Subcutaneous abdominal adipose tissue (tissue), 5 donors: ENCODE measurements at regions not wholly inside any gene's neighbourhood (a gene's known extent, or its start where the extent isn't known, plus 50 kb on each side); places are given as distances from the start of the nearest gene placed in this dataset.

Experiments
- H3K27ac ChIP-seq: one replicate; pipeline ENCODE4 v1.7.0; 2013; ENCODE audit warnings: low read depth, mild to moderate bottlenecking, inconsistent platforms, low read length, moderate library complexity
- H3K27me3 ChIP-seq, 5 donors: one replicate each; pipeline ENCODE4 v1.7.0; 2013; ENCODE audit warnings: low read length in 5 of 5, inconsistent platforms in 1 of 5; ENCODE audit not compliant: control insufficient read depth in 5 of 5, insufficient read depth in 4 of 5
- H3K36me3 ChIP-seq, 5 donors: one replicate each; pipeline ENCODE4 v1.7.0; 2013; ENCODE audit warnings: low read length in 5 of 5; ENCODE audit not compliant: control insufficient read depth in 5 of 5, insufficient read depth in 5 of 5
- H3K4me1 ChIP-seq, 5 donors: one replicate each; pipeline ENCODE4 v1.7.0; 2013; ENCODE audit warnings: low read length in 5 of 5, mild to moderate bottlenecking in 3 of 5, moderate library complexity in 1 of 5; ENCODE audit not compliant: control insufficient read depth in 5 of 5, insufficient read depth in 5 of 5
- H3K4me3 ChIP-seq, 5 donors: one replicate each; pipeline ENCODE4 v1.7.0; 2013; ENCODE audit warnings: low read length in 5 of 5, low read depth in 1 of 5
- H3K9ac ChIP-seq, 5 donors: one replicate each; pipeline ENCODE4 v1.7.0; 2013; ENCODE audit warnings: low read length in 5 of 5, mild to moderate bottlenecking in 4 of 5, moderate library complexity in 3 of 5
- H3K9me3 ChIP-seq, 5 donors: one replicate each; pipeline ENCODE4 v1.7.0; 2013; ENCODE audit warnings: low read length in 5 of 5; ENCODE audit not compliant: control insufficient read depth in 5 of 5
- donor health status: healthy.
- donor health status: healthy.
- donor health status: healthy.
- donor health status: healthy.
- donor health status: healthy.

DNA sequence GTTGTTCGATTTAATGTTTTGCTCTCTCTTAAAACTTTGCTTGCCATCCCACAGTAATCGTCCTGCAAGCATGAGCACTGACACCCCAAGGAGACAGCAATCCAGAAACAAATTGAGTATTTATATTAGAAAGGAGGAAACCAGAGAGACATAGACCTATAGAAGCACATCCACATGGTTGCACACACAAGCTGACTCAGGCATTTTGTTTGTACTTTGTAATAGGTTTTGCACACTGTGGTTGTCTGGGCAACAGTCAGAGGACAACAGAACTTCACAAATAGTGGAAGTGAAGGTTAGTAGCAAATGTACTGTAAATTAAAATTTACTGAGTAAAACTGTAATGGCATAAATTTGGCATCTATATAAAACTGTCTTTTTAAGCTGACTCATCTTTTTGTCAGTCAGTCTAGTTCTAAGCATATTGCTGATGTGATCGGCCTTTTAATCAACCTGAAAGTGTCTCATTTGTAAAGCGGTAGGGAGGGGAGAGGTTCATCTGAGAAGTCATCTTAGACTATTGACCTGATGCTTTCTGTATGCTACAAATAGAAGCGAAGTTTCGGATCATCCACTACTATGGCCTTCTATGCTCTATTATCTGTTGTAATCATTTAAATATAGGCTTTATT lies 1624.7 kb downstream of the ARAP2 start:
- H3K9ac ChIP-seq, result no peak overlapping the region

DNA sequence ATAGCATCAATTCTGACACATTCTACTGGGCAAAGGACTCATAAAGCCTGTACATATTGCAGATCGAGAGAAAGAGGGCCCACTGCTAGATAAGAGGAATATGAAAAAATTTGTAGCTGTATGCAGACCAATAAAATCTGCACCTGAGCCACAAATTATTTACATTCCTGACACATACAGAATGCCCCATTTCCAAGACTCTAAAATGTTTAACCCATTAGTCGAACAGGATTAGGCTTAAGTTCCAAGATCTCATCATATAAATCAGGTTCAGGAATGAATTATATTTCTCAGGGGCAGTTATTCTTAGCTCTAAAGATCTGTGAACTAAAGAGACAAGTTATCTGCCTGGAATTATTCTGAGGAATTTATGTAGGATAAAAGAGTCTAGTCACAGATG lies 1615.8 kb downstream of the ARAP2 start:
- no peak overlapping the region for H3K4me3 ChIP-seq
- no peaks in the 10 kb centered on the region for H3K27me3 ChIP-seq
- no peaks in the 10 kb centered on the region for H3K4me1 ChIP-seq
- no peak overlapping the region for H3K27ac ChIP-seq
- H3K9ac ChIP-seq, result no peak overlapping the region
- no peaks in the 10 kb centered on the region for H3K36me3 ChIP-seq
- no peaks in the 10 kb centered on the region for H3K9me3 ChIP-seq

More for the DNA sequence above, 1624.7 kb downstream of the ARAP2 start:
- Histone ChIP-seq H3K4me1 (no peaks in the 10 kb centered on the region), H3K27me3 (no peaks in the 10 kb centered on the region), H3K9me3 (no peaks in the 10 kb centered on the region), H3K4me3 (no peak overlapping the region), H3K36me3 (no peaks in the 10 kb centered on the region), H3K27ac (no peak overlapping the region)

DNA sequence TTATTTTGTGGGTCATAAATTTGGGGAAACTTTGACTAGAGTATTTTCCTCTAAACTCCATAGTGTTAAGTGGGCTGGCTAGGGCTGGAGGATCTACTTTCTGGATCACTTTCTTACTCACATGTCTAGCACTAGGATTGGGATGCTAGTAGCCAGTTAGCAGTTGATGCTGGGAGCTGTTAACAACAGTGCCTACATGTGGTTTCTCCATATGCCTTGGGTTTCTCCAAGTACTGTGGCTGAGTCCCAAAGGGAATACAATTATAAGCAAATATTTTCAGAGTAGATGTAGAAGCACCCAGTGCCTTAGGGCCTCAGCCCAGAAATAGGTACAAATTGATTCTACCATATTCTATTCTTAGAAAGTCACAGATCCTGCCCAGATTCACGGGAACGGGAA lies 1614.9 kb downstream of the ARAP2 start:
- H3K27ac ChIP-seq, result no peak overlapping the region

DNA sequence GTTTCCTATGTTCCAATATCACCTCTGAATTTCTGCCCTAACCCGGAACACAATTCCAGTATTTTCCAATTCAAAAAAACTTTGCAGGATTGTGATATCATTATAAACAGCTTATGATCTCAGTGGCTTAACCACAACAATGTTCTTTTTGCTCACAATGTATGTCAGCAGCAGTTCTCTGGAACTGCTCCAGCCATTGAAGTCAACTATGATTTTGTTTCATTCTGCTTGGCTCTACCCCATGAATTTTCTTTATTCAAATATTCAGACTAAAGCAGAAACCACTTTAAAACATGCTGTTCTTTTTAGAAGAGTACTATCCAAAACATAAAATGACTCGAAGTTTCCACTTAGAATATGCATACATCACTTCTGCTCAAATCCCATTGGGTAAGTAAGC lies 1611.1 kb downstream of the ARAP2 start:
- Histone ChIP-seq H3K27me3 (no peaks in the 10 kb centered on the region), H3K9ac (no peak overlapping the region), H3K36me3 (no peaks in the 10 kb centered on the region), H3K4me1 (no peaks in the 10 kb centered on the region), H3K27ac (no peak overlapping the region), H3K9me3 (no peaks in the 10 kb centered on the region), H3K4me3 (no peak overlapping the region)

More for the DNA sequence above, 1614.9 kb downstream of the ARAP2 start:
- H3K4me1 ChIP-seq, result no peaks in the 10 kb centered on the region
- no peak overlapping the region for H3K4me3 ChIP-seq
- H3K36me3 ChIP-seq, result no peaks in the 10 kb centered on the region
- no peaks in the 10 kb centered on the region for H3K9me3 ChIP-seq
- H3K27me3 ChIP-seq, result no peaks in the 10 kb centered on the region
- no peak overlapping the region for H3K9ac ChIP-seq

DNA sequence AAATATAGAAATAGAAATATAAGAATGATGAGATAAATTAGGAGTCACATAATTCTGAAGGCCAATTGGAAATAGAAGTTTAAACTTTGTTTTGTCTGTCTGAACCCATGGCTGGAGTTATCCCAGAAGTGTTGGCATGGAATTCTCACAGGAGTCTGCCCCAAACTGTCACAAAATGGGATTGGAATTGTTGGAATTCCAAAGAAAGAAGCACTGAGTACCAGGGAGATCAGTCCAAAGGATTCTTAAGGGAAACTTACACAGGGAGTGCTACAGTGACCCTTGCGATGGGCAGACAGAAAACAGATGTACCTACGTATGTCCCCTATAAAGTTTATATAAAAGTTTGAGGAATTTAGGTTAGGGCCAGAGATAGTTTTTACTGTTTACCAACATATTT lies 1607.7 kb downstream of the ARAP2 start:
- Histone ChIP-seq H3K4me1 (no peaks in the 10 kb centered on the region), H3K9me3 (peaks cover 0 to 15% (median 5%) of the 10 kb centered on the region in 5 donors), H3K4me3 (no peak overlapping the region), H3K36me3 (no peaks in the 10 kb centered on the region), H3K27ac (no peak overlapping the region), H3K9ac (no peak overlapping the region), H3K27me3 (no peaks in the 10 kb centered on the region)

DNA sequence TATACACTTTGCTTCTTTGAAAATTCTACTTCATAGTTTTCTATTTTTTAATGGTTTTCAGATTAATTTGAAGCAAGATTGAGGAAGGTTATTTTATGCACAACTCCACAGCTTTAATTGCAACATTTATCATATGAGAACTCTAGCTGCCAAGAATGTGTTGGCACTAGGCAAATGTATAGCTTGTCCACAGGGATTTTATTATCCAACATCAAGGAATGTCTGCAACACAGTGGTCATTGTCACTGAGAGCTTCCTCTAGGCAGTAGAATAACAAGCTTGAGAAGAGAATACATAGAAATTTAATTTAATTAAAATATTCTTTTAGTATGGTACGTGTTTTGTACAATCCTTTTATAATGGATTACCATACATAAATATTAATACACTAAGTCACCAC lies 1600.8 kb downstream of the ARAP2 start:
- no peaks in the 10 kb centered on the region for H3K36me3 ChIP-seq
- no peaks in the 10 kb centered on the region for H3K4me1 ChIP-seq
- H3K9ac ChIP-seq, result no peak overlapping the region
- no peak overlapping the region for H3K27ac ChIP-seq
- no peak overlapping the region for H3K4me3 ChIP-seq
- H3K9me3 ChIP-seq, result peaks cover 0 to 15% (median 5%) of the 10 kb centered on the region in 5 donors
- H3K27me3 ChIP-seq, result no peaks in the 10 kb centered on the region

DNA sequence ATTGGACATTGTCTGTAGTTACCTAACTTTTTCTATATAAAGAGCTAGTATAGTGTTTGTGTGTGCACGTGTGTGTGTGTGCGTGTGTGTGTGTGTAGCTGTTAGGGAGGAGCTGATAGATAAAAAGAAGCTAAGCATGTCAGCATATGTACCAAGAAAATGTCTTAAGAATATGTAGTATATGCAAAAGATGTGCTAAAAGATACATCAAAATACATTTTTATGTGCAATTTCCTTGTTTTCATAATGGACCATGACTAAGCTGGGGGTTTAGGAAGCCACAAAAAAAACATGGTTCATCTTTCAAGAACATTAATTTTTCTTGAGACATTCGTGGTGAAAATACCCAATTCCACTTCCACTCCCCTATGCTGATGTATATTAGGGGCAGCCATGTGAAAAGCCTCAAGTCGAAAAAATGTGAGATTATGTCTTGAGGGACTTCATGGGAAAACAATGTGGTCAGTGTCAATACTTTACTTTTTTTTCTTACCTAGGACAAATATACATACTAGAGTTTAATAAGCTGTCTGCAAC lies 1599.7 kb downstream of the ARAP2 start:
- H3K9me3 ChIP-seq, result peaks cover 0 to 10% (median 5%) of the 10 kb centered on the region in 5 donors

DNA sequence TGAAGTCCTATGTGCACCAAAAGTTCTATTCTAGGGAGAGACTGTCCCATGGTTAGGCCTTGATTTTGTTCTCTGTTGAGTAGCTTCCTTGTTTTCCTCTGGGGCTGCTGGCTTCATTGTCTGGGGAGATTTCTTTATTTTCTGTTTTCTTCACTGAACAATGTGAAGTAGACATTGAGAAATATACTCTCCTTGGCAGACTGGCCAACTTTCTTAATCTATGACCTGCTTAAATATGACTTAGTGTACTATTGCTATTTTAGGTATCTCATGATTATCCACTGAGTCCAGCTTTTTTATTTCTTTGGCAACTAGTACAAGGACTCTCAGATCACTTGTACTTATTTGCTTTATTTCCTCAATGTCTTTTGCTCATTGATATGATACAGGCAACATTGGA lies 1594.6 kb downstream of the ARAP2 start:
- H3K9ac ChIP-seq, result no peak overlapping the region
- no peaks in the 10 kb centered on the region for H3K4me1 ChIP-seq
- no peaks in the 10 kb centered on the region for H3K9me3 ChIP-seq
- H3K4me3 ChIP-seq, result no peak overlapping the region
- no peak overlapping the region for H3K27ac ChIP-seq
- no peaks in the 10 kb centered on the region for H3K27me3 ChIP-seq
- H3K36me3 ChIP-seq, result no peaks in the 10 kb centered on the region

More for the DNA sequence above, 1599.7 kb downstream of the ARAP2 start:
- H3K4me3 ChIP-seq, result no peak overlapping the region
- H3K9ac ChIP-seq, result no peak overlapping the region
- H3K27me3 ChIP-seq, result no peaks in the 10 kb centered on the region
- no peaks in the 10 kb centered on the region for H3K4me1 ChIP-seq
- H3K27ac ChIP-seq, result no peak overlapping the region
- H3K36me3 ChIP-seq, result no peaks in the 10 kb centered on the region

DNA sequence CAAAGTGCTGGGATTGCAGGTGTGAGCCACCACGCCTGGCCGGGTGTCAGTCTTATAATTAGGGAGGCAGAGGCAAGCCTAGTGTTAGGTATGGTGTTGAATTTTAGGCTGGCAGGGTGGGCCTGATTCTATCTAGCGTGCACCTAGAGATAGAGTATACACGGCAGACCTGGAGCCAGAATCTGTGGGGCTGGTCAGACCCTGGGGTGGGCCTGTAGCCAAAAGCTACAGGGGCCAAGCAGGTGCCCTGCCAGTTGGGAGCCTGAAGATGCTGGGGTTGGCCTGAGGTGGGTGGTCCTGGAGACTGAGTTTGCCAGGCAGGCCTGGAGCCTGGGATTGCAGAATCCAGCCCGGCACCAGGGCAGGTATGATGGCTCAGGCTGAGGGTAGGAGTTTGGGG lies 1580.3 kb downstream of the ARAP2 start:
- Histone ChIP-seq H3K36me3 (no peaks in the 10 kb centered on the region), H3K4me3 (no peak overlapping the region), H3K27me3 (no peaks in the 10 kb centered on the region), H3K4me1 (no peaks in the 10 kb centered on the region), H3K9me3 (no peaks in the 10 kb centered on the region), H3K27ac (no peak overlapping the region), H3K9ac (no peak overlapping the region)

DNA sequence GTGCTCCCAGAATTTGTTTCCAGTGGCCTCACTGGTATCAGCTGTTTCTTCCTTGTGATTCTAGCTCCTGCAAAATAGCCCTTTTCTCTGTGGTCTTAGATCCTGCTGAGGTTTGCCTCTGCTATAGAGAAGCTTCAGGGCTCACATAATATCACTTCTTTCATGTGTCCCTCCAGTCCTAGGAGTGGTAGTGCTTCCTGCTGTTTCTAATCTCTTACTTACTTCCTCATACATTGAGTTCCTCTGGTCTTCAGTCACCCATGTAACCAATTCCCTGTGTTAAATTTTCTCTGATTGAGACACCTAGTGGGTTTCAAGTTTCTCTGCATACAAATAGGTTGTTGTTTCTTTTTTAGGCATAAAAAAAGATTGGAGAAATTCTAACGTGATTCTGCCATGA lies 1567.9 kb downstream of the ARAP2 start:
- Histone ChIP-seq H3K4me1 (no peaks in the 10 kb centered on the region), H3K27ac (no peak overlapping the region), H3K4me3 (no peak overlapping the region), H3K36me3 (no peaks in the 10 kb centered on the region), H3K9ac (no peak overlapping the region), H3K9me3 (no peaks in the 10 kb centered on the region), H3K27me3 (no peaks in the 10 kb centered on the region)
